CD4-positive, alpha-beta T cell (primary cell): ENCODE measurements at regions not wholly inside any gene's neighbourhood (a gene's known extent, or its start where the extent isn't known, plus 50 kb on each side); places are given as distances from the start of the nearest gene placed in this dataset.
"Not testable (repeated sequence)": the region's sequence is repeated elsewhere in the genome, so short reads cannot be mapped to it uniquely, and the experiment has no call there.

ENCODE experiments used
- ATAC-seq: fragments of 200-7000 bp; cut with Tn5 transposase; one replicate; pipeline ENCODE4 v1.10.0; 2022; ENCODE audit warnings: mild to moderate bottlenecking; ENCODE audit not compliant: poor library complexity
- CTCF ChIA-PET: fragments of 350-600 bp; sonication (Branson Sonifier 250); formaldehyde crosslinking; loops from one replicate; lab custom pipeline; 2021; ENCODE audit warnings: antibody characterized with exemption, inconsistent platforms; lab: Charles Lee
- POLR2A ChIA-PET: fragments of 350-600 bp; sonication (Branson Sonifier 250); formaldehyde crosslinking; loops from one replicate; lab custom pipeline; 2021; ENCODE audit warnings: antibody characterized with exemption, inconsistent platforms; lab: Charles Lee
- DNase-seq, 14 experiments: peaks; one replicate each; pipeline ENCODE4 v3.0.0-alpha.2; 2013 to 2020; ENCODE audit warnings: mixed read lengths in 2 of 14
- H3K27ac ChIP-seq, 2 donors: one replicate each; pipeline versions ENCODE4 v1.5.1 to v1.7.0; 2013; ENCODE audit warnings: low read length in 2 of 2, low read depth in 1 of 2, mild to moderate bottlenecking in 1 of 2
- H3K27me3 ChIP-seq, 2 experiments: 1 replicate in 1 of 2; 2 replicates in 1 of 2; pipeline versions ENCODE4 v1.6.1 to v1.7.0; 2013; ENCODE audit warnings: low read length in 2 of 2, control low read depth in 1 of 2, mild to moderate bottlenecking in 1 of 2, moderate library complexity in 1 of 2; ENCODE audit not compliant: insufficient read depth in 2 of 2, control insufficient read depth in 1 of 2
- H3K36me3 ChIP-seq: one replicate; pipeline ENCODE4 v1.6.1; 2013; ENCODE audit warnings: low read length, control low read depth; ENCODE audit not compliant: insufficient read depth
- H3K4me1 ChIP-seq: one replicate; pipeline ENCODE4 v1.6.1; 2013; ENCODE audit warnings: low read length, control low read depth; ENCODE audit not compliant: insufficient read depth
- H3K4me3 ChIP-seq: one replicate; pipeline ENCODE4 v1.5.1; 2013; ENCODE audit warnings: mild to moderate bottlenecking, low read length, moderate library complexity
- H3K9me3 ChIP-seq, 2 experiments: 1 replicate in 1 of 2; 2 replicates in 1 of 2; pipeline versions ENCODE4 v1.6.1 to v1.7.0; 2013; ENCODE audit warnings: low read length in 2 of 2, mild to moderate bottlenecking in 2 of 2, control low read depth in 1 of 2, moderate library complexity in 1 of 2; ENCODE audit not compliant: control insufficient read depth in 1 of 2, insufficient read depth in 1 of 2
- H3K27ac Mint-ChIP-seq: one replicate; pipeline ENCODE4 v1.8.0; 2020; ENCODE audit warnings: mixed read lengths
- H3K27me3 Mint-ChIP-seq: one replicate; pipeline ENCODE4 v1.8.0; 2021; ENCODE audit warnings: mixed read lengths
- H3K36me3 Mint-ChIP-seq: one replicate; pipeline ENCODE4 v1.8.0; 2021; ENCODE audit warnings: low read depth, mixed read lengths
- H3K4me1 Mint-ChIP-seq: one replicate; pipeline ENCODE4 v1.8.0; 2021; ENCODE audit warnings: low read depth, mixed read lengths
- H3K4me3 Mint-ChIP-seq: one replicate; pipeline ENCODE4 v1.8.0; 2020; ENCODE audit warnings: mild to moderate bottlenecking, mixed read lengths
- H3K9me3 Mint-ChIP-seq: one replicate; pipeline ENCODE4 v1.8.0; 2020; ENCODE audit warnings: mixed read lengths
- CTCF ChIP-seq: fragments of 200-600 bp; IDR thresholded peaks from one replicate; pipeline ENCODE4 v1.8.0; 2022; ENCODE audit warnings: antibody characterized with exemption, mild to moderate bottlenecking
- intact Hi-C, 2 experiments: fragments of 100-400 bp; cut with DNase I in 1 of 2; cut with micrococcal nuclease in 1 of 2; formaldehyde crosslinking; loops; one replicate each; pipeline versions ENCODE4 v1.15.1 to v1.9.0; 2023 to 2025; cut with DNase I, micrococcal nuclease

DNA sequence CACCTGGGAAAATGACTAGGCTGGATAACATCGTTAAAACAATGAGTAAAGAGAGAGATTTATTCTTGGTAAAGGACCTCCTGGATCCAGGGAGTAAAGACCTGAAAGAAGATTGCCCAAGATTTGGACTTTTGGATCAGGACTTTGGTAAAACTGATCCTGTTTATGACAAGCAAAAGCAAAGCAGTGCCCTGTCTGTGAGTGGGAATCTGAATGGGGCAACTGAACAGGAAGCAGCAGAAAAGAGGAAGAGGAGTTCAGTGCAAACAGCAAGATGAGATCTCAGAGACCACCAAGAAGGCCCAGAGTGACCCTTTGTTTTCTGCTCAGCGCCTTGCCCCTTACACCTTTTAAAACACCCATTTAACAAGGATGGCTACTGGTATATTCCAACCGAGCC, 122.0 kb downstream of the VPREB1 start:
- no peaks in the 10 kb centered on the region for H3K4me1 ChIP-seq
- H3K9me3 ChIP-seq = no peaks in the 10 kb centered on the region
- ATAC-seq (no peak), DNase-seq (no peak)
- intact Hi-C loops = no loop called here
- Mint-ChIP-seq H3K27ac (no peak overlapping the region), H3K4me1 (no peaks in the 10 kb centered on the region), H3K4me3 (no peak overlapping the region), H3K9me3 (no peaks in the 10 kb centered on the region), H3K36me3 (no peaks in the 10 kb centered on the region), H3K27me3 (peaks cover 46% of the 10 kb centered on the region)
- no peaks in the 10 kb centered on the region for H3K36me3 ChIP-seq
- no peak overlapping the region for H3K4me3 ChIP-seq
- no peak for TF ChIP-seq CTCF
- H3K27me3 ChIP-seq = peaks cover 8 to 10% of the 10 kb centered on the region in 2 experiments
- CTCF ChIA-PET = no interaction called here
- no peak overlapping the region for H3K27ac ChIP-seq
- POLR2A ChIA-PET = no interaction called here

- H3K36me3 ChIP-seq = no peaks in the 10 kb centered on the region
- H3K4me3 ChIP-seq = no peak overlapping the region
- ChIA-PET POLR2A (no interaction called here), CTCF (no interaction called here)
- TF ChIP-seq CTCF = no peak
- no peaks in the 10 kb centered on the region for H3K9me3 ChIP-seq
- no peak overlapping the region for H3K27ac ChIP-seq
- Mint-ChIP-seq H3K27me3 (peaks cover 52% of the 10 kb centered on the region), H3K9me3 (no peaks in the 10 kb centered on the region), H3K4me1 (no peaks in the 10 kb centered on the region), H3K36me3 (no peaks in the 10 kb centered on the region), H3K27ac (no peak overlapping the region), H3K4me3 (no peak overlapping the region)
- H3K27me3 ChIP-seq = peaks cover 8 to 10% of the 10 kb centered on the region in 2 experiments
- intact Hi-C loops = no loop called here
- H3K4me1 ChIP-seq = no peaks in the 10 kb centered on the region
- ATAC-seq (no peak), DNase-seq (no peak)
These were observed 123.9 kb downstream of the VPREB1 start for GRCh38 chr22:22368516-22368915.

DNA sequence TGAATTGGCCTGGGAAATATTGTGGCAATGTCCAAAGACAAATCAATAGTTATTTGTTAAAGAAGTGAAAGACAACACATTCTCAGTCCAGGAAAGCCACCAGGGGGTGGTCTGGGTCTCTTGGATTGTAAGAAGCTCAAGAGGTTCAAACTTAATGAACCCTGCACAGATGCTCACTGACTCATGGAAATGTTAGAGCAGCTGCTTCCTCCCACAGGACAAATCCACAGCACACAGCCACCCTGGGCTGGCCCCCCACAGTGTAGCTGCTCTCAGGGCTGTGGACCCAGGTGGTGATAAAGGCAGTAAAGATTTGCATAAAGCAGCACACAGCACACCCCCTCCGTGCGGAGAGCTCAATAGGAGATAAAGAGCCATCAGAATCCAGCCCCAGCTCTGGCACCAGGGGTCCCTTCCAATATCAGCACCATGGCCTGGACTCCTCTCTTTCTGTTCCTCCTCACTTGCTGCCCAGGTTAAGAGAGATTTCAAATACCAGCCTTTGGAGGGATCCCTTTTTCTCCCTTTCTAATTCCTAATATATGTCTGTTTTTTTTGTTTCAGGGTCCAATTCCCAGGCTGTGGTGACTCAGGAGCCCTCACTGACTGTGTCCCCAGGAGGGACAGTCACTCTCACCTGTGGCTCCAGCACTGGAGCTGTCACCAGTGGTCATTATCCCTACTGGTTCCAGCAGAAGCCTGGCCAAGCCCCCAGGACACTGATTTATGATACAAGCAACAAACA, 124.8 kb downstream of the VPREB1 start:
- H3K27ac Mint-ChIP-seq, CTCF ChIA-PET, H3K4me1 Mint-ChIP-seq, H3K36me3 Mint-ChIP-seq, H3K9me3 Mint-ChIP-seq, POLR2A ChIA-PET, H3K4me3 Mint-ChIP-seq, intact Hi-C loops, H3K9me3 ChIP-seq, DNase-seq, H3K36me3 ChIP-seq, ATAC-seq, H3K27ac ChIP-seq, H3K4me3 ChIP-seq, H3K4me1 ChIP-seq: not testable (repeated sequence)
- peaks cover 50% of the 10 kb centered on the region for H3K27me3 Mint-ChIP-seq
- H3K27me3 ChIP-seq = peaks cover 8 to 10% of the 10 kb centered on the region in 2 experiments

- H3K36me3 Mint-ChIP-seq = no peaks in the 10 kb centered on the region
- H3K27ac ChIP-seq = no peak overlapping the region
- H3K4me1 ChIP-seq = no peaks in the 10 kb centered on the region
- ATAC-seq = no peak
- H3K9me3 Mint-ChIP-seq = no peaks in the 10 kb centered on the region
- H3K27me3 Mint-ChIP-seq = peaks cover 49% of the 10 kb centered on the region
- H3K27me3 ChIP-seq = peaks cover 7 to 10% of the 10 kb centered on the region in 2 experiments
- no peaks in the 10 kb centered on the region for H3K9me3 ChIP-seq
- H3K36me3 ChIP-seq = no peaks in the 10 kb centered on the region
- TF ChIP-seq CTCF = no peak
- no peak overlapping the region for H3K4me3 ChIP-seq
- CTCF ChIA-PET = no interaction called here
- POLR2A ChIA-PET = no interaction called here
- no peak overlapping the region for H3K4me3 Mint-ChIP-seq
- intact Hi-C loops = no loop called here
- no peak overlapping the region for H3K27ac Mint-ChIP-seq
- no peak for DNase-seq
- H3K4me1 Mint-ChIP-seq = no peaks in the 10 kb centered on the region
These were observed 125.3 kb downstream of the VPREB1 start for GRCh38 chr22:22369964-22370270.
